Activated CD4-positive, alpha-beta T cell treated with anti-CD3 and anti-CD28 coated beads for 36 hours (primary cell): ENCODE measurements at regions not wholly inside any gene's neighbourhood (a gene's known extent, or its start where the extent isn't known, plus 50 kb on each side); places are given as distances from the start of the nearest gene placed in this dataset.

Experiments
- ATAC-seq: fragments of 200-7000 bp; cut with Tn5 transposase; one replicate; pipeline ENCODE4 v1.10.0; 2021; ENCODE audit warnings: mild to moderate bottlenecking, moderate library complexity
- CTCF ChIA-PET: fragments of 350-600 bp; sonication (Branson Sonifier 250); formaldehyde crosslinking; loops from one replicate; lab custom pipeline; 2021; ENCODE audit warnings: antibody characterized with exemption; lab: Charles Lee
- POLR2A ChIA-PET: fragments of 350-600 bp; sonication (Branson Sonifier 250); formaldehyde crosslinking; loops from one replicate; lab custom pipeline; 2021; ENCODE audit warnings: antibody characterized with exemption, inconsistent platforms; lab: Charles Lee
- DNase-seq: peaks from one replicate; pipeline ENCODE4 v3.0.0-alpha.2; 2020
- H3K27ac Mint-ChIP-seq: one replicate; pipeline ENCODE4 v1.8.0; 2021; ENCODE audit warnings: mixed read lengths
- H3K27me3 Mint-ChIP-seq: one replicate; pipeline ENCODE4 v1.8.0; 2021; ENCODE audit warnings: mixed read lengths
- H3K36me3 Mint-ChIP-seq: one replicate; pipeline ENCODE4 v1.8.0; 2021; ENCODE audit warnings: low read depth, mixed read lengths
- H3K4me1 Mint-ChIP-seq: one replicate; pipeline ENCODE4 v1.8.0; 2021; ENCODE audit warnings: mixed read lengths
- H3K4me3 Mint-ChIP-seq: one replicate; pipeline ENCODE4 v1.8.0; 2021; ENCODE audit warnings: mild to moderate bottlenecking, moderate library complexity, mixed read lengths
- H3K9me3 Mint-ChIP-seq: one replicate; pipeline ENCODE4 v1.8.0; 2021; ENCODE audit warnings: low read depth, mixed read lengths
- intact Hi-C, 2 experiments: fragments of 100-400 bp; cut with DNase I in 1 of 2; cut with micrococcal nuclease in 1 of 2; formaldehyde crosslinking; loops; one replicate each; pipeline versions ENCODE4 v1.14.2 to v1.15.1; 2022 to 2024; cut with DNase I, micrococcal nuclease

DNA sequence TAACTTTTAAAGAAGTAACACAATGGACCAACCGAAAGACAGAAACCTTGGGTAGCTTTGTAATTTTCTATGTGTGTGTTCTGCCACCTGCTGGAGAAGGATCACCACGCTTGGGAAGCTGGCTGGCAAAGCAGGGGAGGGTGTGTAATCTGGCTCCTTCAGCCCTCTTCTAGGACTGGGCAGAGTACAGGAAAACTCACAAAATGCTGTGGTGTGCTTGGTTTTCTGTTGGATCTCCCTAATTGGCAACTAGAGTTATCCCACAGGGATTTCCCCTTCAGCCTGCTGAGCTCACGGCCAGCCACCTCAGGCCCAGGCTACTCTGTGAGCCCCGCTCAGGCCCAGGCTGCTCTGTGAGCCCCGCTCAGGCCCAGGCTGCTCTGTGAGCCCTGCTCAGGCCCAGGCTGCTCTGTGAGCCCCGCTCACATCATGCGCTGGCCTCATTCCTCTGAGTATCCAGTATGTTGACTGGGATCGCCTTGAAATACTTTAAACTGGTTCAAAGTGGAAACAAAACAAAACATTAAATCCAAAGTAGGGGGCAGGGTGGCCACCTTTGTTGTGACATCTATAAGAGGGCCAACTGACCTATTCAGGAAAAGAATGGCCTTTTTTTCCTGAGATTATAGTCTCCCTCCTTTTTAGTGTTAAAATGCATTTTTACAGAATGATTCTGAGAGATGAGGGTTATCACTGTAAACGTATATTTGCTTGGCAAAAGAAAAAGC is 52.0 kb upstream of the RNU6-8 start:
- Mint-ChIP-seq H3K4me3 (no peak overlapping the region), H3K27me3 (no peaks in the 10 kb centered on the region), H3K27ac (no peak overlapping the region), H3K36me3 (no peaks in the 10 kb centered on the region), H3K9me3 (no peaks in the 10 kb centered on the region), H3K4me1 (peaks cover 10% of the 10 kb centered on the region)
- DNase-seq (peak; percentile 71), ATAC-seq (peak; percentile 55)
- ChIA-PET CTCF (interaction anchor here (0.6 to 5.8 kb wide), 29 partner anchors 9 to 805 kb away, joined by 3 to 81 read pairs (median 5); partner anchors contain the start of gene ARHGAP5), POLR2A (no interaction called here)
- intact Hi-C loops: loop anchor here (1.0 to 5.0 kb wide), 8 partner anchors 53 to 798 kb away; partner anchors contain the start of genes DTD2 (in 1 of the 2), NUBPL (in 1 of the 2), RNU6-7 (in 1 of the 2) and RNU6-8 (in 1 of the 2)

DNA sequence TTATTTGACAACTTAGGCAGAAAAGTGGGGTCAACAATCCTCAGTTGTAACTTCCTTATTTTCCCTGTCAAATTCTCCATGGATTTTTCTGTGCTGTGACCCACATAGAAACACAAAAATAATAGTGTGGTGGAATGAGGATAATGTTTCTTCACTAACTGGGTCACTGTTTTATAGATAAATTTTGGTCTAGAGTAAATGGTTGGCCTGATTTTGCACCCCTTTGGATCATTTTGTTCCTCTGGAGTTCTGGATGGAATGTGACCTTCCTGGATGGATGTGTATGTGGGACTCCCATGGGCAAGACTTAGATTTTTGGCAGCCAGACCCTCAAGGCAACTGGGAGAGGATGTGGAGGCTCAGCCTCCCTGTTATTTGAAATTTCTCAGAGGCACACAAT is 52.7 kb upstream of the RNU6-8 start:
- no peak for DNase-seq
- ATAC-seq: no peak
- CTCF ChIA-PET: interaction anchor here (0.7 kb wide), 1 partner anchor 258 kb away, joined by 3 read pairs; no protein-coding TSS in a partner anchor
- Mint-ChIP-seq H3K27ac (no peak overlapping the region), H3K9me3 (no peaks in the 10 kb centered on the region), H3K4me1 (peaks cover 11% of the 10 kb centered on the region), H3K27me3 (no peaks in the 10 kb centered on the region), H3K36me3 (no peaks in the 10 kb centered on the region), H3K4me3 (no peak overlapping the region)
- intact Hi-C loops: loop anchor here (1.0 to 5.0 kb wide), 6 partner anchors 212 to 799 kb away; partner anchors contain the start of gene DTD2 (in 1 of the 2)
- POLR2A ChIA-PET: no interaction called here

DNA sequence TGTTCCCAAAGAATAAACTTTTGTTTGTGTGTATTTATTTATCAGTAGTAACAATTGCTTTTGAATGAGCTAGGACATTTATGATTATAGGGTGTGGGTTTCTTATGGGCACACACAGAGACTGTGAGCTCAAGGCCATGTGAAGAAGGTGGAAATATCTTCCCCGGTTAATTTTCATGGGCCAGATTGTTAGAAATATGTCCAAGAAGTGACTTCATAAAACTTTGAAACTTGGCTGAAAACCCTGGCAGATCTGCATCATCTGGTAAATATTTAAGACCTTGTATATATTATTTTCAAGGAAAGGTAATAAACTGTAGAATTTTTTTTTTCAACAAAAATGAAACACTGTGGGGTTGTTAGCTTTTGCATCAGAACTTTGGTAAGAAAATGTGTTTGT is 53.5 kb upstream of the RNU6-8 start:
- ATAC-seq (no peak), DNase-seq (no peak)
- H3K27me3 Mint-ChIP-seq: peaks cover 3% of the 10 kb centered on the region
- intact Hi-C loops: loop anchor here in 1 of 2 experiments (5.0 kb wide), 2 partner anchors 211 to 306 kb away; no protein-coding TSS in a partner anchor
- H3K4me3 Mint-ChIP-seq: no peak overlapping the region
- H3K9me3 Mint-ChIP-seq: no peaks in the 10 kb centered on the region
- ChIA-PET CTCF (interaction anchor here (0.7 to 1.0 kb wide), 3 partner anchors 11 to 258 kb away, joined by 3 read pairs; no protein-coding TSS in a partner anchor), POLR2A (no interaction called here)
- H3K36me3 Mint-ChIP-seq: no peaks in the 10 kb centered on the region
- peaks cover 11% of the 10 kb centered on the region for H3K4me1 Mint-ChIP-seq
- no peak overlapping the region for H3K27ac Mint-ChIP-seq

DNA sequence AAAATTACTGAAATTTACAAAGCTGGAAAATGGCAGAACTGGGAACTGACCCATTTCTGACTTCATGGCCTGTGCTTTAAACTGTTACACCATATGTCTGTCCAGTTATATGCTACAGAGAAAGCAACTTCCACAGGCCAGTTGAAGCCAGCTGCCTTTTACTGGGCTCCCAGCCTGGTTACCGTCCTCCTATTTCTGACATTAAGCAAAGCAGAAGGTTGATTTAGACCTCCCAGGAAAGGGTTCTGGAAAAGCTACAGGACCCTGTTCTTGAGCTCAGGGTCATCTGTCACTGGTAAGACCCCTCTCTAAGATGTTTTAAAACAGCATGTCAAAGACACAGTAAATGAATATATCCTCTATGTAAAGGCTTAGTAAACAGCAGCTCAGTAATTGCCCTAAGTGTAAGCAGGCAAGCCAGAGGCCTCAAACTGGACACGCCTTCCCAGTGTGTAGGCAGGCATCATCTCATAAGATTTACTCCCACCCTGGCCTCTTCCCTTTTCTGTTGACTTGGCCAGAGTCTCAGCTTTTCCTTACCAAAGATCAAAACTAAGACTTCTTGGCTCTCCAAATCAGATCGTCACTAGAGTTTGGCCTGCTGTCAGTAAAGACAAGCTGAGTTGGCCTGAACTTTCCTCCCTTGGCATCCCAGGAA is 55.4 kb upstream of the RNU6-8 start:
- ATAC-seq (no peak), DNase-seq (no peak)
- Mint-ChIP-seq H3K4me1 (peaks cover 11% of the 10 kb centered on the region), H3K36me3 (no peaks in the 10 kb centered on the region), H3K9me3 (peaks cover 2% of the 10 kb centered on the region), H3K4me3 (no peak overlapping the region), H3K27ac (no peak overlapping the region), H3K27me3 (peaks cover 3% of the 10 kb centered on the region)
- ChIA-PET POLR2A (interaction anchor here (0.5 kb wide), 1 partner anchor 183 kb away, joined by 4 read pairs; no protein-coding TSS in a partner anchor), CTCF (interaction anchor here (0.7 to 1.8 kb wide), 8 partner anchors 8 to 748 kb away, joined by 3 to 11 read pairs (median 4); no protein-coding TSS in a partner anchor)
- intact Hi-C loops: loop anchor here in 1 of 2 experiments (5.0 kb wide), 2 partner anchors 209 to 304 kb away; no protein-coding TSS in a partner anchor

DNA sequence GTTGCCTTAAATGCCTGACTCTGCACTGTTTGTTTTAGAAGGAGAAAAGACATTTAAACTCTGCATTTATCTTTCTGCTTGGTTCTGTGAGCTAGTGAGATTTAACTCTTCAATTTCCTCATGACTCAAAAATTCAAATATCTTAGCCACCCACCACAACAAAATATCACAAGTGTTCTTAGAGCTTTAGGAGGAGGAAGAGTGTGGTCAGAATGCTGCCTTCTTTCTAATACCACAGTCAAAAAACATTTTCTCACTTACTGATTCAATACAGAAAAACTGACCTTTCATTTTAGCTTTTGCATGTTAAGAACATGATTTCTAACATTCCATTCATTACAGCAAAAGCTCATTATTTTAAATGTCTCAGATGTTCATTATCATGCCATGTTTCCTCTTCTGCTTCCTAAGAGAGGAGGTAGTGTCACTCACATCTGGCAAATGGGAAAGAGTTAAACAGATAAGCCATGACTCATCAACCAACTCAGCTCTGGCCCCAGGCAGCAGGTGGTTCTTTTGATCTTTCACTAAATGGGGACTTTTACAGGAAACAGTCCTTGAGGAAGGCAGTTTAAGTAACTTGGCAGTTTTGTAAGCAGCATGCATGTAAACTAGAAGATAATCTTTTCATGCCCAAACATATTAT is 56.4 kb upstream of the RNU6-8 start:
- Mint-ChIP-seq H3K4me1 (peaks cover 11% of the 10 kb centered on the region), H3K27ac (peak overlapping the region; percentile 28), H3K4me3 (no peak overlapping the region), H3K36me3 (peaks cover 4% of the 10 kb centered on the region), H3K27me3 (peaks cover 3% of the 10 kb centered on the region), H3K9me3 (peaks cover 10% of the 10 kb centered on the region)
- DNase-seq: peak; percentile 29
- ChIA-PET CTCF (interaction anchor here (0.6 to 1.8 kb wide), 5 partner anchors 9 to 749 kb away, joined by 3 to 11 read pairs (median 7); no protein-coding TSS in a partner anchor), POLR2A (no interaction called here)
- ATAC-seq: peak; percentile 80
- intact Hi-C loops: loop anchor here in 1 of 2 experiments (5.0 kb wide), 2 partner anchors 208 to 303 kb away; no protein-coding TSS in a partner anchor

DNA sequence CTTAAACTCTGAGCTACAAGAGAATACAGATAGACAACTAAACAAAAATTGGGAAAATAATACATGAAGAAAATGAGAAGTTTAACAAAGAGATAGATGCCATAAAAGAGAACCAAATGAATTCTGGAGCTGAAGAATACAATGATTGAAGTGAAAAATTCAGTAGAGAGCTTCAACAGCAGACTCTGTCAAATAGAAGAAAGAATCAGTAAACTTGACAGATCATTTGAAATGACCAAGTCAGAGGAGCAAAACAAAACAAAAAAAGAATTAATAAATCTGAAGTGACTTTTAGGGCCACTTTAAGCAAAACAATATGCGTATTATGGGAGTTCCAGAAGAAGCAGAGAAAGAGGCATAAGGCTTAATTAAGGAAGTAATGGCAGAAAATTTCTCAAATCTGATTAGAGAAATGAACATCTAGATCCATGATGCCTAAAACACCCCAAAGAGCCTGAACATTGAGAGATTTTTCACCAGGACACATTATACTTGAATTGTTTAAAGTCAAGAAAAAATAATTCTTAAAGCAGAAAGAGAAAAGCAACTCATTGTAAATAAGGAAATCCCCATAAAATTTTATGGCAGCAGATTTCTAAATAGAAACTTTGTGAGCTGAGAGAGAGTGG is 61.0 kb upstream of the RNU6-8 start:
- Mint-ChIP-seq H3K4me1 (peaks cover 11% of the 10 kb centered on the region), H3K27ac (no peak overlapping the region), H3K4me3 (no peak overlapping the region), H3K9me3 (peaks cover 21% of the 10 kb centered on the region), H3K27me3 (peaks cover 3% of the 10 kb centered on the region), H3K36me3 (peaks cover 4% of the 10 kb centered on the region)
- DNase-seq: no peak
- ChIA-PET CTCF (interaction anchor here (0.8 to 1.1 kb wide), 2 partner anchors 9 to 11 kb away, joined by 3 read pairs; no protein-coding TSS in a partner anchor), POLR2A (no interaction called here)
- no peak for ATAC-seq
- intact Hi-C loops: no loop called here

DNA sequence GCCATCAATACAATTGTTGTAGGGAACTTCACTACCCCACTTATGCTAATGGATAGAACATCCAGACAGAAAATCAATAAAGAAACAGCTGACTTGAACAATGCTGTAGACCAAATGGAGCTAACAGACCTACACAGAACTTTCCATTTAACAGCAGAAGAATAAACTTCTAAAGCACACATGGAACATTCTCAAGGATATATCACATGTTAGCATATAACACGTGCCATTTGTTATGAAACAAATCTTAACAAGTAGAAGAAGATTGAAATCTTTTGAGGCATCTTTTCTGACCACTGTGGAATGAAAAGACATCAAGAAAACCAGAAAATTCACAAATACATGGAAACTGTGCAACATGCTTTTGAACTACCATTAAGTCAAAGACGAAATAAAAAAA is 62.5 kb upstream of the RNU6-8 start:
- no peak for ATAC-seq
- POLR2A ChIA-PET: no interaction called here
- Mint-ChIP-seq H3K9me3 (peaks cover 21% of the 10 kb centered on the region), H3K4me1 (no peaks in the 10 kb centered on the region), H3K27ac (no peak overlapping the region), H3K27me3 (peaks cover 3% of the 10 kb centered on the region), H3K4me3 (no peak overlapping the region), H3K36me3 (peaks cover 4% of the 10 kb centered on the region)
- CTCF ChIA-PET: interaction anchor here (1.6 kb wide), 1 partner anchor 11 kb away, joined by 5 read pairs; no protein-coding TSS in a partner anchor
- no peak for DNase-seq
- intact Hi-C loops: no loop called here

DNA sequence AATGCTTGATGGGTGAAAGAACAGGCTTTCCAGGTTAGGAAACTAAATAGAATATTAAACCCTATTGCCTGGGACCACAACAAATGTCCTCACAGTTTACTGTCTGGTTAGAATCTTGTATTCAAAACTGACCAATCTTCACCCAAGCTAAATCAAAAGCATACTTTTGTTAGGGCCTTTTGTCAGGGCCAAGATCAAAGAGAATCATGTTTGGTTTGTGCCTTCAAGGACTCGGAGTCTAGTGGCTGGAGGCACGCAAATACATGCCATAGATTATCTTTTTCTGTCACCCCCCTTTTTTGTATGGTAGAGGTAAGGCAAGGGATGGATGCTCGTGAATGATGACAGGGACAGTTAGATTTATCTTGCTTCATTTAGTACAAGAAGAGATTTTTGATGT is 51.1 kb upstream of the AKAP6 start:
- POLR2A ChIA-PET: no interaction called here
- no peak for ATAC-seq

More for the DNA sequence above, 51.1 kb upstream of the AKAP6 start:
- H3K4me3 Mint-ChIP-seq: no peak overlapping the region
- no peaks in the 10 kb centered on the region for H3K4me1 Mint-ChIP-seq
- no peak for DNase-seq
- CTCF ChIA-PET: no interaction called here
- H3K9me3 Mint-ChIP-seq: peaks cover 21% of the 10 kb centered on the region
- intact Hi-C loops: no loop called here
- H3K27ac Mint-ChIP-seq: no peak overlapping the region
- H3K27me3 Mint-ChIP-seq: peaks cover 14% of the 10 kb centered on the region
- H3K36me3 Mint-ChIP-seq: no peaks in the 10 kb centered on the region
